DOHH2 (cell line): ENCODE measurements at regions not wholly inside any gene's neighbourhood (a gene's known extent, or its start where the extent isn't known, plus 50 kb on each side); places are given as distances from the start of the nearest gene placed in this dataset.

ENCODE experiments used
- H3F3A ChIP-seq: fragments of 200-600 bp; sonication (generic), shearing (Covaris generic); 2 replicates; pipeline ENCODE4 v1.6.0; 2016; ENCODE audit warnings: antibody characterized with exemption, mild to moderate bottlenecking; ENCODE audit not compliant: control insufficient read depth, insufficient read depth
- H3K27ac ChIP-seq: fragments of 200-600 bp; sonication (generic); 2 replicates; pipeline ENCODE4 v1.5.1; 2014; ENCODE audit warnings: low read depth, mild to moderate bottlenecking, low read length, moderate library complexity
- H3K27me3 ChIP-seq: fragments of 200-600 bp; sonication (generic); 2 replicates; pipeline ENCODE4 v1.6.1; 2014; ENCODE audit warnings: mild to moderate bottlenecking, low read length, mixed read lengths; ENCODE audit not compliant: control insufficient read depth
- H3K36me3 ChIP-seq: fragments of 200-600 bp; sonication (generic); 2 replicates; pipeline ENCODE4 v1.6.1; 2014; ENCODE audit warnings: mild to moderate bottlenecking, low read length, moderate library complexity, mixed read lengths; ENCODE audit not compliant: control insufficient read depth
- H3K4me1 ChIP-seq: fragments of 200-600 bp; sonication (generic); 2 replicates; pipeline ENCODE4 v1.6.1; 2014; ENCODE audit warnings: mild to moderate bottlenecking, low read length, mixed read lengths; ENCODE audit not compliant: control insufficient read depth
- H3K4me2 ChIP-seq: fragments of 200-600 bp; sonication (generic); 2 replicates; pipeline ENCODE4 v1.6.0; 2014; ENCODE audit warnings: mild to moderate bottlenecking, low read length, moderate library complexity
- H3K4me3 ChIP-seq: fragments of 200-600 bp; sonication (generic); 2 replicates; pipeline ENCODE4 v1.5.1; 2014; ENCODE audit warnings: mild to moderate bottlenecking, low read length, mixed read lengths
- H3K79me2 ChIP-seq: fragments of 200-600 bp; sonication (generic); 2 replicates; pipeline ENCODE4 v1.6.1; 2014; ENCODE audit warnings: mild to moderate bottlenecking, low read length, mixed read lengths; ENCODE audit not compliant: control insufficient read depth
- H3K9me2 ChIP-seq: fragments of 200-600 bp; sonication (generic); replicated peaks from 2 replicates; pipeline ENCODE4 v1.6.1; 2014; ENCODE audit warnings: mild to moderate bottlenecking, low read length, mixed read lengths; ENCODE audit not compliant: control insufficient read depth
- H3K9me3 ChIP-seq: fragments of 200-600 bp; sonication (generic); 2 replicates; pipeline ENCODE4 v1.6.1; 2014; ENCODE audit warnings: antibody characterized with exemption, low read length, mixed read lengths; ENCODE audit not compliant: control insufficient read depth, insufficient read depth
- H4K20me1 ChIP-seq: fragments of 200-600 bp; sonication (generic); 2 replicates; pipeline ENCODE4 v1.6.0; 2014; ENCODE audit warnings: low read depth, mild to moderate bottlenecking, antibody characterized with exemption, low read length, moderate library complexity; ENCODE audit not compliant: control insufficient read depth, insufficient read depth
- CTCF ChIP-seq: fragments of 200-600 bp; sonication (generic); IDR thresholded peaks from one replicate; pipeline ENCODE4 v1.5.1; 2014; ENCODE audit warnings: antibody characterized with exemption, mild to moderate bottlenecking, low read depth, low read length; ENCODE audit not compliant: poor library complexity, severe bottlenecking
- EZH2phosphoT487 ChIP-seq: fragments of 200-600 bp; sonication (generic); IDR thresholded peaks from 2 replicates; pipeline ENCODE4 v1.6.1; 2017; ENCODE audit warnings: borderline replicate concordance, mild to moderate bottlenecking, antibody characterized with exemption, low read length, moderate library complexity, mixed read lengths

GRCh38 chr12:66024949-66025348 lies 105.6 kb downstream of the LLPH start:
- Histone ChIP-seq H3F3A (no peaks in the 10 kb centered on the region), H3K4me2 (no peak overlapping the region), H3K4me1 (no peaks in the 10 kb centered on the region), H3K79me2 (no peaks in the 10 kb centered on the region), H3K36me3 (no peaks in the 10 kb centered on the region), H3K4me3 (no peak overlapping the region), H3K27ac (no peak overlapping the region), H3K9me2 (no peaks in the 10 kb centered on the region), H3K9me3 (no peaks in the 10 kb centered on the region), H3K27me3 (no peaks in the 10 kb centered on the region), H4K20me1 (no peaks in the 10 kb centered on the region)
- no peak for TF ChIP-seq CTCF
- no peak for TF ChIP-seq EZH2phosphoT487

GRCh38 chr12:66020481-66020880 lies 110.1 kb downstream of the LLPH start:
- H3K79me2 ChIP-seq, result no peaks in the 10 kb centered on the region
- no peaks in the 10 kb centered on the region for H3K36me3 ChIP-seq
- H3F3A ChIP-seq, result no peaks in the 10 kb centered on the region
- 0 out of 2 replicates have a peak, but pooled peaks cover 3% of the 10 kb centered on the region for H3K27me3 ChIP-seq
- no peaks in the 10 kb centered on the region for H3K9me3 ChIP-seq
- no peaks in the 10 kb centered on the region for H3K4me1 ChIP-seq
- TF ChIP-seq CTCF, result no peak
- TF ChIP-seq EZH2phosphoT487, result no peak
- H3K4me2 ChIP-seq, result no peak overlapping the region
- H3K27ac ChIP-seq, result no peak overlapping the region
- no peaks in the 10 kb centered on the region for H4K20me1 ChIP-seq
- no peaks in the 10 kb centered on the region for H3K9me2 ChIP-seq
- no peak overlapping the region for H3K4me3 ChIP-seq

- H3K27me3 ChIP-seq, result 0 out of 2 replicates have a peak, but pooled peaks cover 5% of the 10 kb centered on the region
- no peaks in the 10 kb centered on the region for H3K36me3 ChIP-seq
- no peaks in the 10 kb centered on the region for H3K4me1 ChIP-seq
- H3K9me2 ChIP-seq, result no peaks in the 10 kb centered on the region
- no peak overlapping the region for H3K4me3 ChIP-seq
- H4K20me1 ChIP-seq, result no peaks in the 10 kb centered on the region
- no peak overlapping the region for H3K4me2 ChIP-seq
- H3K79me2 ChIP-seq, result no peaks in the 10 kb centered on the region
- no peaks in the 10 kb centered on the region for H3K9me3 ChIP-seq
- H3K27ac ChIP-seq, result no peak overlapping the region
- TF ChIP-seq EZH2phosphoT487, result no peak
- no peak for TF ChIP-seq CTCF
- no peaks in the 10 kb centered on the region for H3F3A ChIP-seq
These were observed 112.8 kb downstream of the LLPH start for GRCh38 chr12:66017736-66018135.
